Kidney (tissue), 13 donors: ENCODE measurements at regions not wholly inside any gene's neighbourhood (a gene's known extent, or its start where the extent isn't known, plus 50 kb on each side); places are given as distances from the start of the nearest gene placed in this dataset.

Source experiments
- DNase-seq, 5 donors: peaks; one replicate each; pipeline ENCODE4 v3.0.0-alpha.2; 2013 to 2020
- FAIRE-seq: peaks from 2 replicates; lab custom pipeline; 2012; peaks lifted over from hg19 to GRCh38; lab: Jason Lieb, UNC
- H3K27ac ChIP-seq, 2 donors: one replicate each; pipeline ENCODE4 v1.7.0; 2013; ENCODE audit warnings: low read depth in 2 of 2, low read length in 2 of 2, inconsistent platforms in 1 of 2
- H3K27me3 ChIP-seq: one replicate; pipeline ENCODE4 v1.7.1; 2013; ENCODE audit warnings: low read length, inconsistent platforms; ENCODE audit not compliant: control insufficient read depth, insufficient read depth
- H3K36me3 ChIP-seq, 3 donors: one replicate each; pipeline versions ENCODE4 v1.7.0 to v1.7.1; 2013; ENCODE audit warnings: low read length in 3 of 3, control low read depth in 1 of 3, inconsistent platforms in 1 of 3; ENCODE audit not compliant: insufficient read depth in 3 of 3, control insufficient read depth in 2 of 3
- H3K4me1 ChIP-seq, 3 donors: one replicate each; pipeline versions ENCODE4 v1.7.0 to v1.7.1; 2013; ENCODE audit warnings: low read length in 3 of 3, inconsistent platforms in 1 of 3, low read depth in 1 of 3; ENCODE audit not compliant: control insufficient read depth in 2 of 3, insufficient read depth in 2 of 3
- H3K4me3 ChIP-seq, 3 donors: one replicate each; pipeline versions ENCODE4 v1.7.0 to v1.8.1; 2013; ENCODE audit warnings: low read length in 3 of 3, control low read depth in 1 of 3, inconsistent platforms in 1 of 3
- H3K9ac ChIP-seq, 3 donors: one replicate each; pipeline versions ENCODE4 v1.7.0 to v1.7.1; 2013; ENCODE audit warnings: low read length in 3 of 3, control low read depth in 1 of 3, inconsistent platforms in 1 of 3
- H3K9me3 ChIP-seq, 3 donors: one replicate each; pipeline versions ENCODE4 v1.7.0 to v1.7.1; 2013; ENCODE audit warnings: low read length in 3 of 3, control low read depth in 1 of 3, inconsistent platforms in 1 of 3; ENCODE audit not compliant: control insufficient read depth in 2 of 3, insufficient read depth in 1 of 3
- intact Hi-C: fragments of 100-400 bp; cut with DNase I; formaldehyde crosslinking; loops from one replicate; pipeline ENCODE4 v1.11.1; 2022
- TF ChIP-seq, protein P1 (sequence below): IDR thresholded peaks from 3 replicates; pipeline ENCODE4 v1.5.1; 2012; ENCODE audit warnings: mild to moderate bottlenecking, moderate library complexity, borderline replicate concordance; ENCODE audit not compliant: insufficient read depth; ENCODE audit errors: extremely low read depth
- donor health status: control.
- donor health status: control.
- donor health status: control.
- donor health status: control.
- donor health status: control.
- donor health status: DM: yes; HTN: yes; CAD: no.
- donor health status: Normal renal cell carcinoma (clear cell type).

DNA sequence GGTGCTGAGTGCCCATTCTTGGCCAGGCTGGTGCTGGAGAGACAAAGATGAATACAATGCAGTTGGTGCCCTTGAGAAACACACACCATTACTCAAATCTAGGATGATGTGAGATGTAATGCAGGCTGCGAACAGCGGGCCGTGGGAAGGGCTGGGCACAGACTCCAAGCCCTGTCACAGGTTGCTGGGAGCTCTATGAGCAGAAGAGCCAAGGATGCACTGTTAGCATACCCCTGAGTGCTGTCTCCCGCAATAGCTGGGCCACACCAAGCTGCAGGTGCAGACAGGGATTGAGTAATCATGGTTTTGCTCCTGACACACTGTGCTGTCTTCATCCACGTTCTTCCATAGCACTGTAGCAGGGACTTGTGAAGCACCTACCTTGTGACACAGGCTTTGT, 247.5 kb upstream of the CRY1 start:
- intact Hi-C loops: no loop called here
- TF ChIP-seq, protein P1, sequence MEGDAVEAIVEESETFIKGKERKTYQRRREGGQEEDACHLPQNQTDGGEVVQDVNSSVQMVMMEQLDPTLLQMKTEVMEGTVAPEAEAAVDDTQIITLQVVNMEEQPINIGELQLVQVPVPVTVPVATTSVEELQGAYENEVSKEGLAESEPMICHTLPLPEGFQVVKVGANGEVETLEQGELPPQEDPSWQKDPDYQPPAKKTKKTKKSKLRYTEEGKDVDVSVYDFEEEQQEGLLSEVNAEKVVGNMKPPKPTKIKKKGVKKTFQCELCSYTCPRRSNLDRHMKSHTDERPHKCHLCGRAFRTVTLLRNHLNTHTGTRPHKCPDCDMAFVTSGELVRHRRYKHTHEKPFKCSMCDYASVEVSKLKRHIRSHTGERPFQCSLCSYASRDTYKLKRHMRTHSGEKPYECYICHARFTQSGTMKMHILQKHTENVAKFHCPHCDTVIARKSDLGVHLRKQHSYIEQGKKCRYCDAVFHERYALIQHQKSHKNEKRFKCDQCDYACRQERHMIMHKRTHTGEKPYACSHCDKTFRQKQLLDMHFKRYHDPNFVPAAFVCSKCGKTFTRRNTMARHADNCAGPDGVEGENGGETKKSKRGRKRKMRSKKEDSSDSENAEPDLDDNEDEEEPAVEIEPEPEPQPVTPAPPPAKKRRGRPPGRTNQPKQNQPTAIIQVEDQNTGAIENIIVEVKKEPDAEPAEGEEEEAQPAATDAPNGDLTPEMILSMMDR: no peak
- no peak overlapping the region for H3K4me3 ChIP-seq
- H3K4me1 ChIP-seq: no peaks in the 10 kb centered on the region
- DNase-seq (no peak), FAIRE-seq (no peak)
- H3K9me3 ChIP-seq: no peaks in the 10 kb centered on the region
- H3K27me3 ChIP-seq: no peaks in the 10 kb centered on the region
- no peaks in the 10 kb centered on the region for H3K36me3 ChIP-seq
- no peak overlapping the region for H3K27ac ChIP-seq
- no peak overlapping the region for H3K9ac ChIP-seq

DNA sequence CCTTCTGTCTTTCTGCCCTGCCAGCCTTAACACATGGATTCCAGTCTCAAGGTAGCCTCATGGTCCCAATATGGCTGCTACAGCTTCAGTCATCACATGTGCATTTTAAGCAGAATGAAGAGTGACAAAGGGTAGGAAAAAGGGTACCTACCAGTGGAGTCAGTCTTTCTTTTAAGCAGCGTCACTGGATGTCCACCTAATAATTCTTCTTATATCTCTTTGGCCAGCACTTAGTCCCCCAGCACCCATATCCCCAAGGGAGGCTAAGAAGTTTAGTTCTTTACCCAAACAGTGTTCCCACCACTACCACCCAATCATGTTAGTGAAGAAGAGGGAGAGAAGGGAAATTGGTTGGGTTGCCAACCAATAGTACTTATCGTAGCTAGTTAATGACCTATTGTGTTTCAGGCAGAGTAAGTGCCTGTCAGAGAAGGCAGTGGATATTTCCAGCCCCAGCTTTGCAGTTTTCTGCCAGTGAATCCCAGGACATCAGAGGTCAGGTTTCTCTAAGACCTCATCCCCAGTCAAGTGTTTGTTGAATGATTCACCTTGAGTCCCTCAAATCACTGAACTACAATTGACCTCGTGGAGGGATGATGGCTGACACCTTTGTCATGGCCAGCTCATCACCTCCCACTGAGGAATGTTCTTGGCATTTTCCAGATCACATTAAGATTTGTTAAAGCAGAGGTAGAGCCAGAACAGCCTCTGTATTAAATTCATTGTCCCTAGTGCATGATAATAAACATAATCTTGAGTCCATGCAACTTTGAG, 250.9 kb upstream of the CRY1 start:
- no peaks in the 10 kb centered on the region for H3K27me3 ChIP-seq
- intact Hi-C loops: no loop called here
- no peaks in the 10 kb centered on the region for H3K36me3 ChIP-seq
- H3K4me3 ChIP-seq: no peak overlapping the region
- TF ChIP-seq, protein P1: no peak
- FAIRE-seq (no peak), DNase-seq (no peak)
- no peak overlapping the region for H3K9ac ChIP-seq
- H3K9me3 ChIP-seq: peaks cover 0 to 6% (median 0%) of the 10 kb centered on the region in 3 donors
- H3K27ac ChIP-seq: no peak overlapping the region
- H3K4me1 ChIP-seq: no peaks in the 10 kb centered on the region

DNA sequence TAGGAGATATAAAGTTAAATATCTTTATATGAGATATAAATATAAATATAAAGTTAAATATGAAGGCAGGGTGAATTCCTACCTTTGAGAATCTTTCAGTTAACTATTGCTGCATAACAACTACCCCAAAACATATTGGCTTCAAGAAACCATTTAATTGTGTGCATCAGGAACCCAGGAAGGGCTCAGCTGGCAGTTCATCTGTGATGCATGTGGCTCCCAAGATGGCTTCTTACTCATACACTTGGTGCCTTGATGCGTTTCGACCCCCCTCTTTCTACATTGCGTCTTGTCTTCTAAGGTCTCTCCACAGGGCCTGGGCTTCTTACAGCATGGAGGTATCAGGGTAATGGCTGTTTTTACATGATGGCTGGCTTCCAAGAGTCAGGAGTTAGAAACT, 253.9 kb upstream of the CRY1 start:
- Histone ChIP-seq H3K4me1 (no peaks in the 10 kb centered on the region), H3K9me3 (peaks cover 0 to 6% (median 0%) of the 10 kb centered on the region in 3 donors), H3K9ac (no peak overlapping the region), H3K27me3 (no peaks in the 10 kb centered on the region), H3K4me3 (no peak overlapping the region), H3K36me3 (no peaks in the 10 kb centered on the region), H3K27ac (no peak overlapping the region)
- FAIRE-seq: no peak
- DNase-seq: no peak
- TF ChIP-seq, protein P1: no peak
- intact Hi-C loops: no loop called here
